ENCODE measurements at regions not wholly inside any gene's neighbourhood (a gene's known extent, or its start where the extent isn't known, plus 50 kb on each side); places are given as distances from the start of the nearest gene placed in this dataset.
"Not testable (repeated sequence)": the region's sequence is repeated elsewhere in the genome, so short reads cannot be mapped to it uniquely, and the experiment has no call there.

DNA sequence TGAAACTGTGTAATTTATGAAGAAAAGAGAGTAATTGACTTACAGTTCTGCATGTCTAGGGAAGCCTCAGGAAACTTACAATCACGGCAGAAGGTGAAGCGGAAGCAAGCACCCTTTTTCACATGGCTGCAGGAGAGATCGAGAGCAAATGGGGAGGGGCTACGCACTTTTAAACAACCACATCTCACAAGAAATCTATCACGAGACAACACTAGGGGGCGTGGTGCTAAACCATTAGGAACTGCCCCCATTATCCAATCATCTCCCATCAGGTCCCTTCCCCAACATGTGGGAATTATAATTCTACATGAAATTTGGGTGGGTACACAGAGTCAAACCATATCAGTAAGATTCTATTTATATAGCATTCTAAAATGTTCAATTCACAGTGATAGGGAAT, 114.8 kb upstream of the TRPC4 start:
- TF ChIP-seq, protein P1, sequence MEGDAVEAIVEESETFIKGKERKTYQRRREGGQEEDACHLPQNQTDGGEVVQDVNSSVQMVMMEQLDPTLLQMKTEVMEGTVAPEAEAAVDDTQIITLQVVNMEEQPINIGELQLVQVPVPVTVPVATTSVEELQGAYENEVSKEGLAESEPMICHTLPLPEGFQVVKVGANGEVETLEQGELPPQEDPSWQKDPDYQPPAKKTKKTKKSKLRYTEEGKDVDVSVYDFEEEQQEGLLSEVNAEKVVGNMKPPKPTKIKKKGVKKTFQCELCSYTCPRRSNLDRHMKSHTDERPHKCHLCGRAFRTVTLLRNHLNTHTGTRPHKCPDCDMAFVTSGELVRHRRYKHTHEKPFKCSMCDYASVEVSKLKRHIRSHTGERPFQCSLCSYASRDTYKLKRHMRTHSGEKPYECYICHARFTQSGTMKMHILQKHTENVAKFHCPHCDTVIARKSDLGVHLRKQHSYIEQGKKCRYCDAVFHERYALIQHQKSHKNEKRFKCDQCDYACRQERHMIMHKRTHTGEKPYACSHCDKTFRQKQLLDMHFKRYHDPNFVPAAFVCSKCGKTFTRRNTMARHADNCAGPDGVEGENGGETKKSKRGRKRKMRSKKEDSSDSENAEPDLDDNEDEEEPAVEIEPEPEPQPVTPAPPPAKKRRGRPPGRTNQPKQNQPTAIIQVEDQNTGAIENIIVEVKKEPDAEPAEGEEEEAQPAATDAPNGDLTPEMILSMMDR (IDR thresholded peaks at IDR 0.05), result peak; percentile 48
- TF ChIP-seq ZFX (IDR thresholded peaks at IDR 0.05; ENCODE audit: borderline replicate concordance), result no peak
- no peak overlapping the region for H3K27ac ChIP-seq

DNA sequence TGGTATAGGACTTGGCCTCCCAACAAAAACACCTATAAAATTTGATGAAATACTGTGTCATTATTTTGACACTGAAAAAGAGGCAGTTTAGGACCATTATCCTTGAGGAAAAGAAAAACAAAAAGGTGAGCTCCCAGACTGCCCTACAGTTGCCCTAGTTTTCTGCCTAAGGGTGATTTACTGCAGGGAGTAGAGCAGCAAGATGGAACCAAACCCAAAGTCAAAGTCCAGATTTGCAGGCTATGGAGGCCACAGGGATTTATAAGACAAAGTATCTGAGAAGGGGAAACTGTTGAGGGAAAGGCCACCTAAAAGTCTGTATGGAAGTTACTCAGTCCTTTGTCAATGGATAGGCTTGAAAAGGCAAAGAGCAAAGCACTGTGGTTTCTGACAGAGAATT, 112.4 kb upstream of the TRPC4 start:
- H3K27ac ChIP-seq, result no peak overlapping the region
- no peak for TF ChIP-seq ZFX (IDR thresholded peaks at IDR 0.05; ENCODE audit: borderline replicate concordance)
- TF ChIP-seq, protein P1 (IDR thresholded peaks at IDR 0.05), result no peak

DNA sequence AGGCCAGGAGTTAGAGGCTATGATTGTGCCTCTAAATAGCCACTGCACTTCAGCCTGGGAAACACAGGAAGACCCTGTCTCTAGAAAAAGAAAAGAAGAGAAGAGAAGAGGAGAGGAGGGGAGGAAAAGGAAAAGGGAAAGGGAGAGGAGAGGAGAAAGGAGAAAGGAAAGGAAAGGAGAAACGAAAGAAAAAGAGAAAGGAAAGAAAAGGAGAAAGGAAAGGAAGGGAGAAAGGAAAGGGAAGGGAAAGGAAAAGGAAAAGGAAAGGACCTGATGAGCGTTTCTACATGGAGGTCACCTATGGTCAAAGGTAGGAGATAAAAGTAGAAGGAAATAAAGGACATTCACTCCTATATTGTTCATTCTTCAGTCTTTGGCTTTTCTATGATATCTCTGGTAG, 109.1 kb upstream of the TRPC4 start:
- H3K27ac ChIP-seq, result no peak overlapping the region
- TF ChIP-seq, protein P1 (IDR thresholded peaks at IDR 0.05), result no peak
- TF ChIP-seq ZFX (IDR thresholded peaks at IDR 0.05; ENCODE audit: borderline replicate concordance), result no peak

DNA sequence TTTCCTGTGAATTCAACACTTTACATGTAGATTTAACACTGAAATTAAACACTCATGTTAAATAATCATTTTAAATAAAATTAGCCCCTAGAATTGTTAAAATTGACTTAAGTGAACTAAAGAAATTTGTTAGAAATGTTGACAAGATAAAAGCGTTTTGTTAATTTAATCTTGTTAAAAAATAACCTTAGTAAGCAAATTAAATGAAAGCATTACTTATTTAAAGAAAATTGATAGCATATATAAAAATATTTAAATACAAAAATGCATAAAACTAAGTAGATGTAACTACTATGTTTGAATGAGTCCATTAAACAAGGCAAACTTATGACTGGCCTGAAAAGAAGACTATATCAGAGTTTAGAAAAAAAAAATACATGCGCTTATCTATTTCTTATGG, 99.0 kb upstream of the TRPC4 start:
- TF ChIP-seq ZFX (IDR thresholded peaks at IDR 0.05; ENCODE audit: borderline replicate concordance), result no peak
- H3K27ac ChIP-seq, result no peak overlapping the region

DNA sequence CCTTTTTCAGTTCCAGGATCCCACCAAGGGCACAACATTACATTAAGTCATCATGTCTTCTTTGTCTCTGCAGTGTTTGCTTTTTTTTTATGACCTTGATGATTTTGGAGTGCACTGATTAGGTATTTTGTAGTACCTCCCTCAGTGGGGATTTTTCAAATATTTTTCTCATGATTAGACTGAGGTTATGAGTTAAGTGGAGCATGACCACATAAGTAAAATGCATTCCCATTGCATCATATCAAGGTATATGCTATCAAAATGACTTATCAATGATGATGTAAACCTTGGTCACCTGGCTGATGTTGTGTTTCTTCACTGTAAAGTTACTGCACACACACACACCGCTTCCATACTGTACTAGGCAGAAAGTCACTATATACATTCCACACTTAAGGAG, 96.7 kb upstream of the TRPC4 start:
- H3K27ac ChIP-seq, result no peak overlapping the region
- no peak for TF ChIP-seq ZFX (IDR thresholded peaks at IDR 0.05; ENCODE audit: borderline replicate concordance)
- TF ChIP-seq, protein P1 (IDR thresholded peaks at IDR 0.05), result no peak

DNA sequence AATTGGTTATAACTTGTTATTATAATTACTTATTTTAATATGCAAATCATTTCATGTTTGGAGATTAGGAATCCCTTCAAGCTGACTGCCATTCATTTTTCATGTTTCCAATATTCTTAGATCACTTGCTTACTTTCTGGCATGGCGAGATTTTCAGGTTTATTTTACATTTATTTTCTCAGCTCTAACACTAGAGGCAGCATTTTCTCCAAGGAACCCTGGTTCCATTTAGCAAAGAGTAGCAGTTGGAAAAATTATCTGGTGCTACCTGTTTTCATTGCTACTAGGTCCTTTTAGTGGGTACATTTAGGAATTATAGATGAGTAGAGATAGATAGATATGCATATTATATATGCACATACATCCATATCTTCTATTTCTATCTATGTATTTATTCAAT, 90.9 kb upstream of the TRPC4 start:
- TF ChIP-seq ZFX (IDR thresholded peaks at IDR 0.05; ENCODE audit: borderline replicate concordance), result no peak
- TF ChIP-seq, protein P1 (IDR thresholded peaks at IDR 0.05), result peak; percentile 74
- no peak overlapping the region for H3K27ac ChIP-seq

DNA sequence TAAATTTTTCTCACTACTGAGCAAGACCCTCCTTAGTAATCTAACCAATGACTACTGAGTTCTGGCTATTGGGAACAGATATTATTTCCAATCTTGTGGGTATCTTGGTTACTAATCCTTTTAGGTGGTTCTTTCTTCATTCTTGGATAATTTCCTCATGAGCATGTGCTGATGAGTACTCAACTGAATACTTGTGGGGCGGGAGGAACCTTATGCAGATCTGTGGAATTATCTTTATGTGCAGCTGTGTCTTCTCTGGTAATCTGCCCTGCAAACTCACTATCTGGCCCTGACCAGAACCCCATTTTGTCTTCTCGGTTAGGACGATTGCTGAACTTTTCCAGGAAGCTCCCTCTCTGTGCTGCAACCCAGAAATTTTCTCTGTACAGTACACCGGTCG, 89.7 kb upstream of the TRPC4 start:
- no peak overlapping the region for H3K27ac ChIP-seq
- no peak for TF ChIP-seq ZFX (IDR thresholded peaks at IDR 0.05; ENCODE audit: borderline replicate concordance)
- TF ChIP-seq, protein P1 (IDR thresholded peaks at IDR 0.05), result no peak

DNA sequence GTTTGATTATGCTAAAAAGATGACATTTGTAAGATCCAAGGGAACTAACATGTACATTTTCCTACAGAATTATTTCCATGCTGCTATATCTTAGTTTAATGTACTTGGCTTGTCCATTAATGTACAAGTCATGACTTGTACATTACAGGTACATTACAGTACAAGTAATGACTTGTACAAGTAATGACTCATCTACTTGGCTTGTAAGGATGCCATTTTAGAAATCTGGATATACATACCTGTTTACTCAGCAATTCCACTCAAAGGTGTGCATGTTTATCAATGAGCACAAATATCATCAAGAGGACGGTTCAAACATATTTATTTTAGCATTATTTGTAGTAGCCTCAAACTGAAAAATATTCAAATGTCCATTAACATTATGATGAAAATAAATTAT, 87.0 kb upstream of the TRPC4 start:
- no peak for TF ChIP-seq ZFX (IDR thresholded peaks at IDR 0.05; ENCODE audit: borderline replicate concordance)
- TF ChIP-seq, protein P1 (IDR thresholded peaks at IDR 0.05), result no peak
- no peak overlapping the region for H3K27ac ChIP-seq

DNA sequence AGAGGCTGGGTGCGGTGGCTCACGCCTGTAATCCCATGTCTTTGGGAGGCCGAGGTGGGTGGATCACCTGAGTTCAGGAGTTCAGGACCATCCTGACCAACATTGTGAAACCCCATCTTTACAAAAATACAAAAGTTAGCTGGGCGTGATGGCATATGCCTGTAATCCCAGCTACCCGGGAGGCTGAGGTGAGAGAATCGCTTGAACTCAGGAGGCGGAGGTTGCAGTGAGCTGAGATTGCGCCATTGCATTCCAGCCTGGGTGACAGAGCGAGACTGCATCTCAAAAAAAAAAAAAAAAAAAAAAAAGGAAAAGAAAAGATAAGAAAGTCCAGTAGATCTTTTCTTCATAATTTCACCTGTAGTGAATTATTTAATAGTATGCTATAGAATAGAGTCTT, 85.0 kb upstream of the TRPC4 start:
- H3K27ac ChIP-seq, result not testable (repeated sequence)

All from 22Rv1 (cell line).